Smooth muscle cell (in vitro differentiated cells): ENCODE measurements at regions not wholly inside any gene's neighbourhood (a gene's known extent, or its start where the extent isn't known, plus 50 kb on each side); places are given as distances from the start of the nearest gene placed in this dataset.

Experiments used
- DNase-seq: peaks from one replicate; lab custom pipeline; 2025; ENCODE audit not compliant: unreplicated experiment; lab: John Stamatoyannopoulos, UW
- H2AFZ ChIP-seq: fragments of 200-600 bp; sonication (generic); 2 replicates; pipeline ENCODE4 v1.6.0; 2016; ENCODE audit warnings: antibody characterized with exemption, low read depth, mild to moderate bottlenecking
- H3F3A ChIP-seq: fragments of 200-600 bp; sonication (generic); 2 replicates; pipeline ENCODE4 v1.6.0; 2017; ENCODE audit warnings: antibody characterized with exemption, low read depth
- H3K27ac ChIP-seq: fragments of 200-600 bp; sonication (generic); 2 replicates; pipeline ENCODE4 v1.5.1; 2016; ENCODE audit warnings: low read depth, mild to moderate bottlenecking
- H3K27me3 ChIP-seq: fragments of 200-600 bp; sonication (generic); 2 replicates; pipeline ENCODE4 v1.6.1; 2016; ENCODE audit warnings: low read depth, mild to moderate bottlenecking
- H3K36me3 ChIP-seq: fragments of 200-600 bp; sonication (generic); 2 replicates; pipeline ENCODE4 v1.5.1; 2016; ENCODE audit warnings: low read depth
- H3K4me1 ChIP-seq: fragments of 200-600 bp; sonication (generic); 2 replicates; pipeline ENCODE4 v1.5.1; 2016; ENCODE audit warnings: low read depth
- H3K4me2 ChIP-seq: fragments of 200-600 bp; sonication (generic); 2 replicates; pipeline ENCODE4 v1.6.0; 2016; ENCODE audit warnings: mild to moderate bottlenecking
- H3K4me3 ChIP-seq: fragments of 200-600 bp; sonication (generic); 2 replicates; pipeline ENCODE4 v1.5.1; 2016; ENCODE audit warnings: mild to moderate bottlenecking
- H3K79me2 ChIP-seq: fragments of 200-600 bp; sonication (generic); 2 replicates; pipeline ENCODE4 v1.6.0; 2016; ENCODE audit warnings: low read depth, mild to moderate bottlenecking
- H3K9ac ChIP-seq: fragments of 200-600 bp; sonication (generic); 2 replicates; pipeline ENCODE4 v1.6.0; 2016; ENCODE audit warnings: low read depth
- H3K9me3 ChIP-seq: fragments of 200-600 bp; sonication (generic); replicated peaks from 2 replicates; pipeline ENCODE4 v1.5.1; 2016; ENCODE audit warnings: low read depth
- H4K20me1 ChIP-seq: fragments of 200-600 bp; sonication (generic); 2 replicates; pipeline ENCODE4 v1.6.0; 2016; ENCODE audit warnings: low read depth
- CTCF ChIP-seq: fragments of 200-600 bp; sonication (generic); IDR thresholded peaks from 2 replicates; pipeline ENCODE4 v1.5.1; 2017; ENCODE audit warnings: borderline replicate concordance, mild to moderate bottlenecking, antibody characterized with exemption; ENCODE audit not compliant: insufficient read depth, poor library complexity, severe bottlenecking
- WGBS: methylation state at CpG from one replicate; pipeline ENCODE4 v1.1.7; 2016; ENCODE audit warnings: low lambda C conversion rate; 5-methylcytosine and 5-hydroxymethylcytosine counted together

- Histone ChIP-seq H3K4me1 (no peaks in the 10 kb centered on the region), H4K20me1 (no peaks in the 10 kb centered on the region), H3K9ac (no peak overlapping the region), H3K36me3 (no peaks in the 10 kb centered on the region), H3K27me3 (no peaks in the 10 kb centered on the region), H3K9me3 (no peaks in the 10 kb centered on the region), H3K4me2 (no peak overlapping the region), H3K4me3 (no peak overlapping the region), H3K27ac (no peak overlapping the region), H2AFZ (no peak overlapping the region), H3K79me2 (no peaks in the 10 kb centered on the region), H3F3A (no peaks in the 10 kb centered on the region)
- no peak for DNase-seq
- WGBS, result 82% methylated on average over 3 of the region's 3 CpGs
- no peak for TF ChIP-seq CTCF
Measured at GRCh38 chr9:75692309-75692708, 198.2 kb upstream of the PCSK5 start.

GRCh38 chr9:75695921-75696320 is 194.6 kb upstream of the PCSK5 start:
- 35% methylated on average over 1 of the region's 1 CpG for WGBS
- TF ChIP-seq CTCF, result no peak
- H3F3A ChIP-seq, result no peaks in the 10 kb centered on the region
- H2AFZ ChIP-seq, result no peak overlapping the region
- H3K27me3 ChIP-seq, result no peaks in the 10 kb centered on the region
- no peak overlapping the region for H3K4me2 ChIP-seq
- no peak overlapping the region for H3K4me3 ChIP-seq
- H3K9me3 ChIP-seq, result no peaks in the 10 kb centered on the region
- no peaks in the 10 kb centered on the region for H3K36me3 ChIP-seq
- no peak overlapping the region for H3K27ac ChIP-seq
- no peaks in the 10 kb centered on the region for H3K4me1 ChIP-seq
- H3K9ac ChIP-seq, result no peak overlapping the region
- DNase-seq, result no peak
- no peaks in the 10 kb centered on the region for H3K79me2 ChIP-seq
- no peaks in the 10 kb centered on the region for H4K20me1 ChIP-seq

- Histone ChIP-seq H3K27me3 (no peaks in the 10 kb centered on the region), H2AFZ (no peak overlapping the region), H3K4me2 (no peak overlapping the region), H3K4me1 (no peaks in the 10 kb centered on the region), H3K27ac (no peak overlapping the region), H3K4me3 (no peak overlapping the region), H3F3A (no peaks in the 10 kb centered on the region), H3K9ac (no peak overlapping the region), H4K20me1 (no peaks in the 10 kb centered on the region), H3K79me2 (no peaks in the 10 kb centered on the region), H3K9me3 (no peaks in the 10 kb centered on the region), H3K36me3 (no peaks in the 10 kb centered on the region)
- TF ChIP-seq CTCF, result no peak
- no peak for DNase-seq
Measured at GRCh38 chr9:75699017-75699416, 191.5 kb upstream of the PCSK5 start.

GRCh38 chr9:75699625-75700251 is 190.7 kb upstream of the PCSK5 start:
- no peak for DNase-seq
- Histone ChIP-seq H4K20me1 (no peaks in the 10 kb centered on the region), H3K4me3 (no peak overlapping the region), H3K9me3 (no peaks in the 10 kb centered on the region), H2AFZ (no peak overlapping the region), H3K4me2 (no peak overlapping the region), H3K27ac (no peak overlapping the region), H3K4me1 (no peaks in the 10 kb centered on the region), H3F3A (no peaks in the 10 kb centered on the region), H3K79me2 (no peaks in the 10 kb centered on the region), H3K36me3 (no peaks in the 10 kb centered on the region), H3K9ac (no peak overlapping the region), H3K27me3 (no peaks in the 10 kb centered on the region)
- 88% methylated on average over 1 of the region's 1 CpG for WGBS
- TF ChIP-seq CTCF, result no peak
